A549 (cell line): ENCODE measurements at regions not wholly inside any gene's neighbourhood (a gene's known extent, or its start where the extent isn't known, plus 50 kb on each side); places are given as distances from the start of the nearest gene placed in this dataset.

Source experiments
- ATAC-seq, 2 experiments: fragments of 200-7000 bp in 1 of 2; fragments of >200 bp in 1 of 2; cut with Nextera tagmentation in 1 of 2; cut with Tn5 transposase in 1 of 2; 3 replicates each; pipeline versions ENCODE4 v1.8.0 to v1.9.1; 2018 to 2020; ENCODE audit warnings: mild to moderate bottlenecking in 1 of 2, moderate library complexity in 1 of 2
- CTCF ChIA-PET: fragments of 300-600 bp; sonication (Branson Sonifier 250); formaldehyde crosslinking; extraction: SDS; loops from one replicate; lab custom pipeline; 2021; ENCODE audit warnings: antibody characterized with exemption, inconsistent platforms; lab: Yijun Ruan, JAX
- POLR2A ChIA-PET: fragments of 350-600 bp; formaldehyde crosslinking; extraction: SDS; loops from one replicate; lab custom pipeline; 2021; ENCODE audit warnings: antibody characterized with exemption, inconsistent platforms; lab: Yijun Ruan, JAX
- DNase-seq, 2 experiments: peaks; one replicate each; pipeline versions ENCODE4 v3.0.0 to v3.0.0-alpha.2; 2011 to 2016; ENCODE audit warnings: low read depth in 1 of 2, low spot score in 1 of 2
- FAIRE-seq: peaks from 2 replicates; lab custom pipeline; 2011; peaks lifted over from hg19 to GRCh38; lab: Jason Lieb, UNC
- H3K27ac ChIP-seq, 2 experiments: fragments of >200 bp; sonication (Bioruptor Twin); formaldehyde crosslinking; 3 replicates each; pipeline ENCODE4 v1.5.1; 2016 to 2017
- H3K4me1 ChIP-seq: fragments of >200 bp; sonication (Bioruptor Twin); formaldehyde crosslinking; 3 replicates; pipeline ENCODE4 v1.6.1; 2016
- H3K4me2 ChIP-seq: fragments of >200 bp; sonication (Bioruptor Twin); formaldehyde crosslinking; 3 replicates; pipeline ENCODE4 v1.6.1; 2016
- H3K4me3 ChIP-seq: fragments of >200 bp; sonication (Bioruptor Twin); formaldehyde crosslinking; 3 replicates; pipeline ENCODE4 v1.5.1; 2016
- H3K9me3 ChIP-seq: fragments of >200 bp; sonication (Bioruptor Twin); formaldehyde crosslinking; 3 replicates; pipeline ENCODE4 v1.6.1; 2016
- BCL3 ChIP-seq: fragments of >200 bp; sonication (Bioruptor Twin); formaldehyde crosslinking; IDR thresholded peaks from 3 replicates; pipeline ENCODE4 v1.6.1; 2016
- CBX8 ChIP-seq: fragments of 200-600 bp; sonication (generic); IDR thresholded peaks from 2 replicates; pipeline ENCODE4 v1.6.1; 2016
- CHD2 ChIP-seq: fragments of 150-350 bp; IDR thresholded peaks from 2 replicates; pipeline ENCODE4 v1.6.1; 2014; ENCODE audit warnings: low read length; ENCODE audit not compliant: partially characterized antibody
- FOSL2 ChIP-seq, 2 experiments: fragments of 450-650 bp in 1 of 2; fragments of >200 bp in 1 of 2; sonication (Bioruptor Twin) in 1 of 2; formaldehyde crosslinking; IDR thresholded peaks; 2 replicates each; pipeline versions ENCODE4 v1.5.0 to v1.6.1; 2016 to 2020; ENCODE audit warnings: mild to moderate bottlenecking in 1 of 2, moderate library complexity in 1 of 2
- FOXS1 ChIP-seq: fragments of 250-450 bp; sonication (Bioruptor Pico); IDR thresholded peaks from 2 replicates; pipeline ENCODE4 v1.5.0; 2020; ENCODE audit warnings: mild to moderate bottlenecking, moderate library complexity
- HOXB13 ChIP-seq: fragments of 250-450 bp; sonication (Bioruptor Pico); IDR thresholded peaks from 2 replicates; pipeline ENCODE4 v1.5.0; 2020; ENCODE audit warnings: low read depth, mild to moderate bottlenecking, moderate library complexity
- KDM1A ChIP-seq: fragments of 200-600 bp; sonication (generic); IDR thresholded peaks from 2 replicates; pipeline ENCODE4 v1.6.1; 2016; ENCODE audit warnings: low read depth, mild to moderate bottlenecking
- MAFK ChIP-seq: fragments of 450-650 bp; IDR thresholded peaks from 2 replicates; pipeline ENCODE4 v1.6.1; 2014; ENCODE audit not compliant: partially characterized antibody
- MAZ ChIP-seq: fragments of 150-350 bp; IDR thresholded peaks from 2 replicates; pipeline ENCODE4 v1.6.1; 2014; ENCODE audit warnings: antibody characterized with exemption, low read depth, low read length, borderline replicate concordance
- MYC ChIP-seq: IDR thresholded peaks from 2 replicates; pipeline ENCODE4 v1.6.1; 2012; ENCODE audit warnings: mild to moderate bottlenecking, inconsistent platforms, low read length, improper control_type of control experiment, borderline replicate concordance
- NPAS2 ChIP-seq: fragments of 250-450 bp; sonication (Bioruptor Pico); IDR thresholded peaks from 2 replicates; pipeline ENCODE4 v1.8.0; 2022; ENCODE audit warnings: mild to moderate bottlenecking, moderate library complexity, borderline replicate concordance
- NR3C1 ChIP-seq: fragments of >200 bp; sonication (Bioruptor Twin); formaldehyde crosslinking; IDR thresholded peaks from 3 replicates; pipeline ENCODE4 v1.6.1; 2017
- PBX3 ChIP-seq: IDR thresholded peaks from 2 replicates; pipeline ENCODE4 v1.6.1; 2012
- PHF8 ChIP-seq: fragments of 200-600 bp; sonication (generic); IDR thresholded peaks from 2 replicates; pipeline ENCODE4 v1.6.1; 2016; ENCODE audit warnings: low read depth, mild to moderate bottlenecking, antibody characterized with exemption, moderate library complexity, borderline replicate concordance
- POLR2AphosphoS2 ChIP-seq: conservative IDR thresholded peaks from 2 replicates; pipeline ENCODE4 v1.6.1; 2012; ENCODE audit warnings: low read length, improper control_type of control experiment, inconsistent platforms
- RARB ChIP-seq: fragments of 250-450 bp; sonication (Bioruptor Pico); IDR thresholded peaks from 2 replicates; pipeline ENCODE4 v1.8.0; 2021; ENCODE audit warnings: mild to moderate bottlenecking, moderate library complexity
- RNF2 ChIP-seq: fragments of 200-600 bp; sonication (generic); IDR thresholded peaks from 2 replicates; pipeline ENCODE4 v1.6.1; 2016; ENCODE audit warnings: low read depth, mild to moderate bottlenecking, antibody characterized with exemption, moderate library complexity, borderline replicate concordance
- SREBF2 ChIP-seq: fragments of 450-650 bp; IDR thresholded peaks from 2 replicates; pipeline ENCODE4 v1.6.1; 2014; ENCODE audit warnings: mild to moderate bottlenecking, moderate library complexity
- TP53 ChIP-seq: fragments of 250-450 bp; sonication (Bioruptor Pico); IDR thresholded peaks from 2 replicates; pipeline ENCODE4 v1.5.0; 2021; ENCODE audit warnings: mild to moderate bottlenecking, moderate library complexity
- ZFP36 ChIP-seq: fragments of 450-650 bp; IDR thresholded peaks from 2 replicates; pipeline ENCODE4 v1.6.1; 2014; ENCODE audit warnings: borderline replicate concordance; ENCODE audit not compliant: partially characterized antibody
- ZNF302 ChIP-seq: fragments of 250-450 bp; sonication (Bioruptor Pico); IDR thresholded peaks from 2 replicates; pipeline ENCODE4 v1.9.0; 2021; ENCODE audit warnings: inconsistent platforms, mild to moderate bottlenecking, moderate library complexity
- ZSCAN20 ChIP-seq: fragments of 250-450 bp; sonication (Bioruptor Pico); IDR thresholded peaks from 2 replicates; pipeline ENCODE4 v1.8.0; 2022; ENCODE audit warnings: mild to moderate bottlenecking, moderate library complexity
- WGBS: methylation state at CpG from one replicate; pipeline ENCODE4 v1.1.6; 2017; ENCODE audit errors: missing lambda C conversion rate; 5-methylcytosine and 5-hydroxymethylcytosine counted together
- TF ChIP-seq, protein P1 (sequence below): fragments of 450-650 bp; IDR thresholded peaks from 2 replicates; pipeline ENCODE4 v1.6.1; 2014; ENCODE audit warnings: antibody characterized with exemption
- TF ChIP-seq, protein P2 (sequence below): IDR thresholded peaks from 2 replicates; pipeline ENCODE4 v1.6.1; 2012
- TF ChIP-seq, protein P3 (sequence below): fragments of 150-350 bp; IDR thresholded peaks from 2 replicates; pipeline ENCODE4 v1.6.1; 2014; ENCODE audit warnings: low read depth, mild to moderate bottlenecking, low read length

DNA sequence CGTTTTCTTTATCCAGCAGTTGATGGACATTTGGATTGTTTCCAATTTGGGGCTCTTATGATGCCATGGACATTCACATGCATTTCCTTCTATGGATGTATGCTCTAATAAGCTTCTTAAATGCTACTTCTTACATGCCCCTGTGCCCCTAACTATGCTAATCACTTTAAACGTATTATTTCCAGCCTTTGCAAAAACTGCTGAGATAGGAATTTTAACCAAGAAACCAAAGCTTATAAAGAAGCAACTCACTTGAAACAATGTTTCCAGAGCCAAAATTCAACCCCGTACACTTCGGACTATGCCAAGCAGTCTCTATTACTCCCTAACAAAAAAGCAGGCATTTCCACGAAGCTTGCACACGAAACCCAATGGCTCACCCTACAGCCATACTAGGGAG lies 545.6 kb upstream of the WWC1 start:
- TF ChIP-seq MAFK (peak; percentile 71), CBX8 (no peak), NR3C1 (no peak)
- no peak for FAIRE-seq
- POLR2A ChIA-PET, result no interaction called here
- WGBS, result 68% methylated on average over 6 of the region's 6 CpGs
- CTCF ChIA-PET, result interaction anchor here (1.0 to 2.2 kb wide), 5 partner anchors 8 to 302 kb away, joined by 3 to 6 read pairs (median 3); no protein-coding TSS in a partner anchor
- Histone ChIP-seq H3K4me2 (no peak overlapping the region), H3K27ac (no peak overlapping the region), H3K4me1 (peaks cover 18% of the 10 kb centered on the region), H3K4me3 (no peak overlapping the region), H3K9me3 (no peaks in the 10 kb centered on the region)
- no peak for DNase-seq
- no peak for ATAC-seq

- H3K4me1 ChIP-seq, result 0 out of 3 replicates have a peak, but pooled peaks cover 3% of the 10 kb centered on the region
- no peak overlapping the region for H3K27ac ChIP-seq
- ATAC-seq (no peak), FAIRE-seq (no peak), DNase-seq (no peak)
- H3K4me3 ChIP-seq, result no peak overlapping the region
- no peak overlapping the region for H3K4me2 ChIP-seq
- POLR2A ChIA-PET, result no interaction called here
- 8% methylated on average over 1 of the region's 1 CpG for WGBS
- TF ChIP-seq ZFP36 (no peak), ZSCAN20 (CRISPR knock-in tag) (no peak), MAFK (peak; percentile 1), ZNF302 (CRISPR knock-in tag) (no peak), SREBF2 (no peak), PBX3 (no peak), CHD2 (no peak)
- TF ChIP-seq, protein P1, sequence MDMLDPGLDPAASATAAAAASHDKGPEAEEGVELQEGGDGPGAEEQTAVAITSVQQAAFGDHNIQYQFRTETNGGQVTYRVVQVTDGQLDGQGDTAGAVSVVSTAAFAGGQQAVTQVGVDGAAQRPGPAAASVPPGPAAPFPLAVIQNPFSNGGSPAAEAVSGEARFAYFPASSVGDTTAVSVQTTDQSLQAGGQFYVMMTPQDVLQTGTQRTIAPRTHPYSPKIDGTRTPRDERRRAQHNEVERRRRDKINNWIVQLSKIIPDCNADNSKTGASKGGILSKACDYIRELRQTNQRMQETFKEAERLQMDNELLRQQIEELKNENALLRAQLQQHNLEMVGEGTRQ, result no peak
- CTCF ChIA-PET, result no interaction called here
- no peaks in the 10 kb centered on the region for H3K9me3 ChIP-seq
These were observed 540.9 kb upstream of the WWC1 start for GRCh38 chr5:167750586-167750985.

GRCh38 chr5:167752936-167753335 lies 538.5 kb upstream of the WWC1 start:
- WGBS, result 13% methylated on average over 4 of the region's 4 CpGs
- Histone ChIP-seq H3K9me3 (no peaks in the 10 kb centered on the region), H3K4me1 (0 out of 3 replicates have a peak, but pooled peaks cover 3% of the 10 kb centered on the region), H3K27ac (no peak overlapping the region), H3K4me3 (no peak overlapping the region), H3K4me2 (no peak overlapping the region)
- TF ChIP-seq SREBF2, result no peak
- TF ChIP-seq, protein P2, sequence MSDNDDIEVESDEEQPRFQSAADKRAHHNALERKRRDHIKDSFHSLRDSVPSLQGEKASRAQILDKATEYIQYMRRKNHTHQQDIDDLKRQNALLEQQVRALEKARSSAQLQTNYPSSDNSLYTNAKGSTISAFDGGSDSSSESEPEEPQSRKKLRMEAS, result no peak
- TF ChIP-seq FOXS1, result no peak
- no peak for TF ChIP-seq BCL3
- TF ChIP-seq NR3C1, result no peak
- TF ChIP-seq NPAS2, result no peak
- no peak for TF ChIP-seq CHD2
- TF ChIP-seq MAZ, result no peak
- TF ChIP-seq FOSL2 (IDR thresholded peaks at IDR 0.05), result no peak
- no peak for TF ChIP-seq FOSL2 (CRISPR knock-in tag; IDR thresholded peaks at IDR 0.05)
- no peak for TF ChIP-seq RNF2
- TF ChIP-seq TP53, result no peak
- no peak for TF ChIP-seq POLR2AphosphoS2
- TF ChIP-seq ZNF302 (CRISPR knock-in tag), result no peak
- TF ChIP-seq HOXB13 (CRISPR knock-in tag), result no peak
- TF ChIP-seq KDM1A, result no peak
- no peak for TF ChIP-seq PHF8
- TF ChIP-seq, protein P3, sequence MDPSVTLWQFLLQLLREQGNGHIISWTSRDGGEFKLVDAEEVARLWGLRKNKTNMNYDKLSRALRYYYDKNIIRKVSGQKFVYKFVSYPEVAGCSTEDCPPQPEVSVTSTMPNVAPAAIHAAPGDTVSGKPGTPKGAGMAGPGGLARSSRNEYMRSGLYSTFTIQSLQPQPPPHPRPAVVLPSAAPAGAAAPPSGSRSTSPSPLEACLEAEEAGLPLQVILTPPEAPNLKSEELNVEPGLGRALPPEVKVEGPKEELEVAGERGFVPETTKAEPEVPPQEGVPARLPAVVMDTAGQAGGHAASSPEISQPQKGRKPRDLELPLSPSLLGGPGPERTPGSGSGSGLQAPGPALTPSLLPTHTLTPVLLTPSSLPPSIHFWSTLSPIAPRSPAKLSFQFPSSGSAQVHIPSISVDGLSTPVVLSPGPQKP, result no peak
- TF ChIP-seq MYC, result no peak
- no peak for TF ChIP-seq RARB (CRISPR knock-in tag)
- no peak for FAIRE-seq
- CTCF ChIA-PET, result interaction anchor here (0.8 to 1.3 kb wide), 2 partner anchors 30 to 36 kb away, joined by 3 read pairs; no protein-coding TSS in a partner anchor
- ATAC-seq, result no peak
- POLR2A ChIA-PET, result no interaction called here
- no peak for DNase-seq
